Hippocampal formation (tissue), 2 donors: ENCODE measurements at regions not wholly inside any gene's neighbourhood (a gene's known extent, or its start where the extent isn't known, plus 50 kb on each side); places are given as distances from the start of the nearest gene placed in this dataset.
"Not testable (repeated sequence)": the region's sequence is repeated elsewhere in the genome, so short reads cannot be mapped to it uniquely, and the experiment has no call there.

Experiments used
- DNase-seq, 2 donors: peaks; one replicate each; lab custom pipeline; 2025; lab: John Stamatoyannopoulos, UW

GRCh38 chr2:72078773-72079172 lies 68.9 kb downstream of the CYP26B1 start:
- no peak for DNase-seq

- no peak for DNase-seq
These were observed 69.9 kb downstream of the CYP26B1 start for GRCh38 chr2:72077702-72078169.

GRCh38 chr2:72073373-72073772 lies 74.3 kb downstream of the CYP26B1 start:
- not testable (repeated sequence) for DNase-seq

GRCh38 chr2:72064197-72064596 lies 83.5 kb downstream of the CYP26B1 start:
- DNase-seq: not testable (repeated sequence)

- no peak for DNase-seq
These were observed 85.3 kb downstream of the CYP26B1 start for GRCh38 chr2:72062336-72062735.

GRCh38 chr2:72057308-72057707 lies 90.4 kb downstream of the CYP26B1 start:
- DNase-seq: no peak

- DNase-seq: no peak
These were observed 95.6 kb downstream of the CYP26B1 start for GRCh38 chr2:72051971-72052505.

- DNase-seq: no peak
These were observed 96.5 kb downstream of the CYP26B1 start for GRCh38 chr2:72051204-72051603.

- no peak for DNase-seq
These were observed 96.9 kb downstream of the CYP26B1 start for GRCh38 chr2:72050734-72051133.

- DNase-seq: no peak
These were observed 98.7 kb downstream of the CYP26B1 start for GRCh38 chr2:72048881-72049477.

GRCh38 chr2:72043985-72044384 lies 103.7 kb downstream of the CYP26B1 start:
- no peak for DNase-seq

- no peak for DNase-seq
These were observed 106.0 kb downstream of the CYP26B1 start for GRCh38 chr2:72041638-72042111.

- no peak for DNase-seq
These were observed 106.8 kb downstream of the CYP26B1 start for GRCh38 chr2:72040629-72041571.

- DNase-seq: no peak
These were observed 109.1 kb downstream of the CYP26B1 start for GRCh38 chr2:72038524-72038923.

- DNase-seq: no peak
These were observed 110.4 kb downstream of the CYP26B1 start for GRCh38 chr2:72037261-72037666.

- no peak for DNase-seq
These were observed 111.1 kb downstream of the CYP26B1 start for GRCh38 chr2:72036595-72036994.

- no peak for DNase-seq
These were observed 111.5 kb downstream of the CYP26B1 start for GRCh38 chr2:72036173-72036545.

GRCh38 chr2:72035518-72036172 lies 112.0 kb downstream of the CYP26B1 start:
- no peak for DNase-seq

- no peak for DNase-seq
These were observed 113.1 kb downstream of the CYP26B1 start for GRCh38 chr2:72034353-72035095.

- DNase-seq: no peak
These were observed 114.0 kb downstream of the CYP26B1 start for GRCh38 chr2:72033636-72034035.

- no peak for DNase-seq
These were observed 115.1 kb downstream of the CYP26B1 start for GRCh38 chr2:72032481-72033041.
